Transverse colon (tissue), 3 donors: ENCODE measurements at regions not wholly inside any gene's neighbourhood (a gene's known extent, or its start where the extent isn't known, plus 50 kb on each side); places are given as distances from the start of the nearest gene placed in this dataset.

Source experiments
- CTCF ChIP-seq, 5 experiments: fragments of 200-600 bp in 3 of 5; fragments of 450-650 bp in 2 of 5; sonication (generic) in 3 of 5; IDR thresholded peaks; 1 replicate in 2 of 5; 2 replicates in 3 of 5; pipeline ENCODE4 v1.5.1; 2016 to 2017; ENCODE audit warnings: antibody characterized with exemption in 5 of 5, inconsistent platforms in 3 of 5, mild to moderate bottlenecking in 2 of 5, moderate library complexity in 1 of 5
- POLR2A ChIP-seq: fragments of 450-650 bp; IDR thresholded peaks from one replicate; pipeline ENCODE4 v1.6.1; 2016; ENCODE audit warnings: antibody characterized with exemption, mild to moderate bottlenecking, moderate library complexity

GRCh38 chr2:150850641-150851040, 363.2 kb upstream of the RND3 start:
- TF ChIP-seq CTCF (IDR thresholded peaks at IDR 0.05) = no peak
- TF ChIP-seq POLR2A = no peak
